ENCODE measurements at regions not wholly inside any gene's neighbourhood (a gene's known extent, or its start where the extent isn't known, plus 50 kb on each side); places are given as distances from the start of the nearest gene placed in this dataset.

DNA sequence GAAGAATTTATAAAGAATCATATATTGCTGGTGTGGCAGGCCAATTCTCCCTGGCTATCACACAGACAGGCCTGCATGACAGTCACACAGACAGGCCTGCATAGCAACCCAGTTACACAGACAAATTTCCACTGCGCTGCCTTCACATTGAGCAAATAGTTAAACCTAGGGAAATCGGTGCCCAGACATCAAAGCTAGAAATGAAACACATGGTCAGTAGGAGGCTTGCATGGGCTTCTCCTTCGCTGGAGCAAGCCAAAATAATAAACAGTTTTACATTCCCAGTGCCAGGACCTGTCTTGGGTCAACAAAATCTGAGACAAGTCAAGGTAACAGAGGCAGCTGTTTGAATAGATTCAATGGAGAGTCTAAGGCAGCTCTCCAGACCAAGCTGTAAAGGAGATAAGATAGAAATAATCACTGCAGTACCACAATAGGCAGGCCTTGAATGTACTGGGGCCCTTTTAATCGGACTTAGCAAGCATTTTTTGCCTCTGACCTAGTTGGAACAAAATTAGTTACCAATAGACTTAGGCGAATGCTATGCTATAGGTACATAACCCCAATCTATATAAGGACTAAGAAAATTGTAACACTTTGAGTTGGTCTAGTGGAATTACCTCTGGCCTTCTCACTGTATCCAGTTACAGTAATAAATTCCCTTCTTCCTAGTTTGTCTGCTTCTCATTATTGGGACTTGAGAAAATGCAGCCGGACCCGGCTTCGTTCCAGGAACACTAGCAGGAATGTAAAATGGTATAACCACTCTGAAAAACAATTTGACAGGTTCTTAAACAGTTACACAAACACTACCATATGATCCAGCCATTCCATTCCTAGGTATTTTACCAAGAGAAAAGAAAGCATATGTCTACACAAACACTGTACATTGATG lies 274.7 kb upstream of the UBE2E2 start:
- TF ChIP-seq POLR2A (IDR thresholded peaks at IDR 0.05): no peak
- no peak for TF ChIP-seq CTCF (IDR thresholded peaks at IDR 0.05)
- no peak for TF ChIP-seq EP300 (IDR thresholded peaks at IDR 0.05)
- no peak for TF ChIP-seq POLR2AphosphoS5 (IDR thresholded peaks at IDR 0.05)

Measured in stomach (tissue), 4 donors.